Nephron (organoid): ENCODE measurements at regions not wholly inside any gene's neighbourhood (a gene's known extent, or its start where the extent isn't known, plus 50 kb on each side); places are given as distances from the start of the nearest gene placed in this dataset.

Source experiments
- H3K27ac Mint-ChIP-seq, 3 experiments: 2 replicates each; pipeline ENCODE4 v1.8.0; 2020; ENCODE audit warnings: mixed read lengths in 3 of 3, mild to moderate bottlenecking in 2 of 3, moderate library complexity in 1 of 3
- H3K27me3 Mint-ChIP-seq: 2 replicates; pipeline ENCODE4 v1.8.0; 2021; ENCODE audit warnings: low read depth, mild to moderate bottlenecking, moderate library complexity, mixed read lengths
- H3K36me3 Mint-ChIP-seq: 2 replicates; pipeline ENCODE4 v1.8.0; 2020; ENCODE audit warnings: low read depth, mixed read lengths
- H3K4me1 Mint-ChIP-seq: 2 replicates; pipeline ENCODE4 v1.8.0; 2020; ENCODE audit warnings: mixed read lengths
- H3K4me3 Mint-ChIP-seq, 3 experiments: 2 replicates each; pipeline ENCODE4 v1.8.0; 2020; ENCODE audit warnings: mild to moderate bottlenecking in 3 of 3, mixed read lengths in 3 of 3, moderate library complexity in 2 of 3
- H3K9me3 Mint-ChIP-seq: 2 replicates; pipeline ENCODE4 v1.8.0; 2020; ENCODE audit warnings: mixed read lengths
- TF ChIP-seq, protein P1 (sequence below), 3 experiments: fragments of 200-600 bp; sonication (generic); IDR thresholded peaks; one replicate each; pipeline ENCODE4 v1.5.0; 2021; ENCODE audit warnings: antibody characterized with exemption in 3 of 3; ENCODE audit not compliant: unreplicated experiment in 3 of 3

DNA sequence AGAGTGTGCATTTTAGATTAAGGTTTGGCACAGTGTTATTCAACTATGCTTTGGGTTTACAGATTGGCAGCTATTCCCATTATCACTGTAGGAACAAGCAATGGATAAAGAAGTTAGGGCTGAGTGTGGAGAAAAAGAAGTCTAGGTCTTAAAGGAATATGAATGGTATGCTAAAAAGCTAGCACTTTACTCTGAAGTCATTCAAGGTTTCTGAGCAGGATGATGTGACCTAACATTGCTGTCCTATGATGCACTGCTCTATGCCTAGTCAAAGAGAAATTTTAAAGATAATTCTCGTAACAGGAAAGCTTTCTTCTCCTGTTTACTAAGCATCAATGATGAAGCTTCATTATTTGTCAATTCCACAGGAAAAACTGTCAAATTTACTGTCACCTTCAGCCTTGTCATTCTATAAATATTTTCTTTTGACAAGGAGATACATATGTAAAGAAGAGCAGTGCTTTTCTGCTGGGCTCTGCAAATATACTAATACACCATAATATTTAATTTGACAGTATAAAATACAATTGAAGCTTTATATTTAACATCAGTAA, 476.1 kb upstream of the PTPRD start:
- Mint-ChIP-seq H3K9me3 (no peaks in the 10 kb centered on the region), H3K27ac (no peak overlapping the region), H3K4me3 (no peak overlapping the region), H3K36me3 (no peaks in the 10 kb centered on the region), H3K4me1 (no peaks in the 10 kb centered on the region), H3K27me3 (no peaks in the 10 kb centered on the region)
- TF ChIP-seq, protein P1, sequence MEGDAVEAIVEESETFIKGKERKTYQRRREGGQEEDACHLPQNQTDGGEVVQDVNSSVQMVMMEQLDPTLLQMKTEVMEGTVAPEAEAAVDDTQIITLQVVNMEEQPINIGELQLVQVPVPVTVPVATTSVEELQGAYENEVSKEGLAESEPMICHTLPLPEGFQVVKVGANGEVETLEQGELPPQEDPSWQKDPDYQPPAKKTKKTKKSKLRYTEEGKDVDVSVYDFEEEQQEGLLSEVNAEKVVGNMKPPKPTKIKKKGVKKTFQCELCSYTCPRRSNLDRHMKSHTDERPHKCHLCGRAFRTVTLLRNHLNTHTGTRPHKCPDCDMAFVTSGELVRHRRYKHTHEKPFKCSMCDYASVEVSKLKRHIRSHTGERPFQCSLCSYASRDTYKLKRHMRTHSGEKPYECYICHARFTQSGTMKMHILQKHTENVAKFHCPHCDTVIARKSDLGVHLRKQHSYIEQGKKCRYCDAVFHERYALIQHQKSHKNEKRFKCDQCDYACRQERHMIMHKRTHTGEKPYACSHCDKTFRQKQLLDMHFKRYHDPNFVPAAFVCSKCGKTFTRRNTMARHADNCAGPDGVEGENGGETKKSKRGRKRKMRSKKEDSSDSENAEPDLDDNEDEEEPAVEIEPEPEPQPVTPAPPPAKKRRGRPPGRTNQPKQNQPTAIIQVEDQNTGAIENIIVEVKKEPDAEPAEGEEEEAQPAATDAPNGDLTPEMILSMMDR (IDR thresholded peaks at IDR 0.05; ENCODE audit: unreplicated experiment in 3 of 3) = no peak

DNA sequence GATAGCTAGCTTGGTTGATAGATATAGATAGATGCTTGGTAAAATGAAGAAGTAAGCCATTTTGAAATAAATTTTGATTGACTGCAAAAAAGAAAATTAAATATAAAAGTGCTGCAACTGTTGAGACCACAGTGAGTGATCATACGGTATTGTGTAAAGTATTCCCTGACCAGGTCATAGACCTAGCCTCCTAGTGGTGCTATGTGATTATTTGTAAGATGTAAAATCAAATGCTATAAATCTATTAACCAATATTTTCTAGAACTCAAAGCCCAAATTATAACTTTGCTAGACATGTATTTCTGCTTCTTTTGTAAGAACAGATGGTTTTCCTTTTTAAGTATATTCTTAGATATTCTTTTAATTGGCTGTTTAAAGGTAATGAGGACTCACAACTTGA, 480.2 kb upstream of the PTPRD start:
- H3K36me3 Mint-ChIP-seq = no peaks in the 10 kb centered on the region
- no peak overlapping the region for H3K4me3 Mint-ChIP-seq
- H3K9me3 Mint-ChIP-seq = no peaks in the 10 kb centered on the region
- no peaks in the 10 kb centered on the region for H3K27me3 Mint-ChIP-seq
- TF ChIP-seq, protein P1 (IDR thresholded peaks at IDR 0.05; ENCODE audit: unreplicated experiment in 3 of 3) = no peak
- no peaks in the 10 kb centered on the region for H3K4me1 Mint-ChIP-seq
- no peak overlapping the region for H3K27ac Mint-ChIP-seq

DNA sequence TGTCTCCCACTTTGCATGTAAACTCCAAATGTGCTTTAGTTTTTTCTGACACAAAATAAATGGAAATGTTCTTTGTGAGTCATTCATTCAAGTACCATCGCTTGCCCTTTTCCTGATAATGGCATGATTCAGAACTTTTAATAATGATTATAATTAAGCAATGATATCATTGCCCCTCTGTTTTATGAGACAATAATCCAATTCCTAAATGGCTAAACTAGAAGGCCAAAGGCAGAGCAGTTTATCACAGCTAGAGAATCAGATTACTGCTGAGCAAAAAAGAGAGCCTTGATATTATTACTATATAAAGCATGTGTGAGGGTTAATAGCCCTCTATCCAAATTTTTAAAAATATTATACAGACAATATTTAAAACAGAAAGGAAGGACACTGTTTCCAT, 484.2 kb upstream of the PTPRD start:
- TF ChIP-seq, protein P1 (IDR thresholded peaks at IDR 0.05; ENCODE audit: unreplicated experiment in 3 of 3) = no peak
- H3K4me1 Mint-ChIP-seq = no peaks in the 10 kb centered on the region
- H3K36me3 Mint-ChIP-seq = no peaks in the 10 kb centered on the region
- H3K4me3 Mint-ChIP-seq = no peak overlapping the region
- H3K27me3 Mint-ChIP-seq = no peaks in the 10 kb centered on the region
- no peak overlapping the region for H3K27ac Mint-ChIP-seq
- no peaks in the 10 kb centered on the region for H3K9me3 Mint-ChIP-seq

DNA sequence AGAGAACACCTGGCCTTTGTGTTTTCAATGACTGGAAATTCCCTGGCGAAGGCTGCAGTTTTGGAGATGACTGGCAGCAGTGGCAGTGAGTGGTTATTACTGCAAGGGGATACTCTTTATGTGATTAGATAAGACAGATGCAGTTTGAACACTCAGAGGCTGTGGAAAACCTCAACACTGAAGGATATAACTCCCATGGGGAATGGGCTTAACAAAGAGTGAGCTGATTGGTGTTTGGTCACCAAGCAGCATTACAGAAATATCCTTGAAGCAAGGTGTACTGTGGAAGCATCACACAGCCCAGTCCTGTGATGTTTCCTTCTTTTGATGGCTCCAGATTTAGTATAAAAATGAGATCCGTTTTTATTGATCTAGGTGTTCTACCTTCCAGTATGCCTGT, 490.7 kb upstream of the PTPRD start:
- no peaks in the 10 kb centered on the region for H3K27me3 Mint-ChIP-seq
- TF ChIP-seq, protein P1 (IDR thresholded peaks at IDR 0.05; ENCODE audit: unreplicated experiment in 3 of 3) = no peak
- no peak overlapping the region for H3K4me3 Mint-ChIP-seq
- no peaks in the 10 kb centered on the region for H3K4me1 Mint-ChIP-seq
- no peak overlapping the region for H3K27ac Mint-ChIP-seq
- no peaks in the 10 kb centered on the region for H3K36me3 Mint-ChIP-seq
- no peaks in the 10 kb centered on the region for H3K9me3 Mint-ChIP-seq

DNA sequence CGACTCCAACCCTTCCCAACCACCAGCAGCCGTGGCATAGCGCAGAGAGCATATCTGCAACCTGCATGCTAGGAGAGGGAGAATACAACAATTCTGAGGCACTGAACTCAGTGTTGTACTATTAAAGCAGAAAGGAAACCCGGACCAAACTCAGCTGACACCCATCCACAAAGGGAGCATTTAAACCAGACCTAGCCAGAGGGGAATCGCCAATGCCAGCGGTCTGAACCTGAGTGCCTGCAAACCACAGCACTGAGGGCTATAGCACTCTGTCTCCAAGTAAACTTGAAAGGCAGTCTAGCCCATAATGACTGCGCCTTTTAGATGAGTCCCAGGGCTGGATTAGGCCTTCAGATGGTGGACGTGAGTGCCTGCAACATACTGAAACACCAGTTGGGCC, 494.4 kb upstream of the PTPRD start:
- TF ChIP-seq, protein P1 (IDR thresholded peaks at IDR 0.05; ENCODE audit: unreplicated experiment in 3 of 3) = no peak
- peaks cover 8% of the 10 kb centered on the region for H3K9me3 Mint-ChIP-seq

DNA sequence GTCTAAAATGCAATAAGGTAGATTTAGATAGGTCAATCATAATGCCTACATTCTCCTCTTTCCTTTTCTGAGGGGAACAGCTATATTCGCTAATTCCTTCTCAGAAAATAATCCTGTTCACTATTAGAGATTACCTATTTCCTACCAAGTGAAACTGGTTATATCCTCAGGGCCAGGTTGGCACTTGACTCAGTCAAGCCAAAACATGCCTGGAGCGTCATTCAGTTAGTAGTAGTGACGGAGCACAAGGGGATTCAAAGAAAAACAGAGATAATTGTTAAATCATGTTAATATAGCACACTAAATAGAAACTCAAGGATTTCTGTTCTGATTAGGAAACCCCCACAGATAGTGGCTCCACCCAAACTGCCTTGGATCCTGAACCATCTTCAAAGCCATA, 515.4 kb upstream of the PTPRD start:
- no peak overlapping the region for H3K4me3 Mint-ChIP-seq
- TF ChIP-seq, protein P1 (IDR thresholded peaks at IDR 0.05; ENCODE audit: unreplicated experiment in 3 of 3) = no peak
- no peaks in the 10 kb centered on the region for H3K27me3 Mint-ChIP-seq
- H3K27ac Mint-ChIP-seq = no peak overlapping the region
- no peaks in the 10 kb centered on the region for H3K4me1 Mint-ChIP-seq
- no peaks in the 10 kb centered on the region for H3K9me3 Mint-ChIP-seq
- no peaks in the 10 kb centered on the region for H3K36me3 Mint-ChIP-seq

More for the DNA sequence above, 494.4 kb upstream of the PTPRD start:
- peaks cover 3% of the 10 kb centered on the region for H3K27me3 Mint-ChIP-seq
- no peaks in the 10 kb centered on the region for H3K4me1 Mint-ChIP-seq
- H3K27ac Mint-ChIP-seq = no peak overlapping the region
- no peak overlapping the region for H3K4me3 Mint-ChIP-seq
- H3K36me3 Mint-ChIP-seq = no peaks in the 10 kb centered on the region
